Transverse colon (tissue), 4 donors: ENCODE measurements at regions not wholly inside any gene's neighbourhood (a gene's known extent, or its start where the extent isn't known, plus 50 kb on each side); places are given as distances from the start of the nearest gene placed in this dataset.

Source experiments
- DNase-seq: peaks from one replicate; pipeline ENCODE4 v3.0.0-alpha.2; 2019
- H3K27ac ChIP-seq, 4 donors: fragments of 200-600 bp; sonication (generic); 2 replicates each; pipeline ENCODE4 v1.5.1; 2016 to 2018; ENCODE audit warnings: inconsistent platforms in 4 of 4
- H3K27me3 ChIP-seq: fragments of 200-600 bp; sonication (generic); 2 replicates; pipeline ENCODE4 v1.5.1; 2017; ENCODE audit warnings: inconsistent platforms
- H3K36me3 ChIP-seq, 4 donors: fragments of 200-600 bp; sonication (generic); 2 replicates each; pipeline ENCODE4 v1.5.1; 2017 to 2019; ENCODE audit warnings: inconsistent platforms in 4 of 4
- H3K4me1 ChIP-seq, 4 donors: fragments of 200-600 bp; sonication (generic); 2 replicates each; pipeline ENCODE4 v1.5.1; 2017 to 2020; ENCODE audit warnings: inconsistent platforms in 4 of 4
- H3K4me3 ChIP-seq, 4 donors: fragments of 200-600 bp; sonication (generic); 1 replicate in 1 of 4; 2 replicates in 3 of 4; pipeline versions ENCODE4 v1.5.1 to v1.6.1; 2017 to 2019; ENCODE audit warnings: inconsistent platforms in 4 of 4
- H3K9me3 ChIP-seq, 2 donors: fragments of 200-600 bp; sonication (generic); 2 replicates each; pipeline ENCODE4 v1.5.1; 2017 to 2019; ENCODE audit warnings: inconsistent platforms in 2 of 2
- EP300 ChIP-seq: sonication (generic); formaldehyde crosslinking; IDR thresholded peaks from one replicate; pipeline ENCODE4 v1.6.1; 2017; ENCODE audit warnings: antibody characterized with exemption, low read depth
- POLR2A ChIP-seq: fragments of 450-650 bp; IDR thresholded peaks from one replicate; pipeline ENCODE4 v1.6.1; 2016; ENCODE audit warnings: antibody characterized with exemption, mild to moderate bottlenecking, moderate library complexity
- POLR2AphosphoS5 ChIP-seq, 3 donors: sonication (generic); formaldehyde crosslinking; IDR thresholded peaks; one replicate each; pipeline ENCODE4 v1.6.1; 2016; ENCODE audit warnings: antibody characterized with exemption in 3 of 3
- WGBS, 2 donors: methylation state at CpG; one replicate each; pipeline ENCODE4 v1.1.5; 2018; ENCODE audit warnings: low coverage in 1 of 2; 5-methylcytosine and 5-hydroxymethylcytosine counted together
- in situ Hi-C, 4 donors: fragments of 200-750 bp; cut with MboI; loops; one replicate each; pipeline versions ENCODE4 v1.15.0 to v1.15.1; 2017; ENCODE audit warnings: low sequenced_read_pairs in 3 of 4, low pct_ligation_motif_present in 1 of 4, low pct_unique_long_range_greater_than_20kb in 1 of 4
- intact Hi-C: fragments of 100-400 bp; cut with DNase I; formaldehyde crosslinking; loops from one replicate; pipeline ENCODE4 v1.15.1; 2023; ENCODE audit warnings: low total_unique reads
- small RNA-seq, 4 donors: library from RNA; depleted of rRNA; stranded (forward); fragments of <200 nt; gene quantifications; one replicate each; pipeline ENCODE3, GENCODE V24; 2016
- TF ChIP-seq, protein P1 (sequence below), 5 experiments: fragments of 200-600 bp in 3 of 5; fragments of 450-650 bp in 2 of 5; sonication (generic) in 3 of 5; IDR thresholded peaks; 1 replicate in 2 of 5; 2 replicates in 3 of 5; pipeline ENCODE4 v1.5.1; 2016 to 2017; ENCODE audit warnings: antibody characterized with exemption in 5 of 5, inconsistent platforms in 3 of 5, mild to moderate bottlenecking in 2 of 5, moderate library complexity in 1 of 5

DNA sequence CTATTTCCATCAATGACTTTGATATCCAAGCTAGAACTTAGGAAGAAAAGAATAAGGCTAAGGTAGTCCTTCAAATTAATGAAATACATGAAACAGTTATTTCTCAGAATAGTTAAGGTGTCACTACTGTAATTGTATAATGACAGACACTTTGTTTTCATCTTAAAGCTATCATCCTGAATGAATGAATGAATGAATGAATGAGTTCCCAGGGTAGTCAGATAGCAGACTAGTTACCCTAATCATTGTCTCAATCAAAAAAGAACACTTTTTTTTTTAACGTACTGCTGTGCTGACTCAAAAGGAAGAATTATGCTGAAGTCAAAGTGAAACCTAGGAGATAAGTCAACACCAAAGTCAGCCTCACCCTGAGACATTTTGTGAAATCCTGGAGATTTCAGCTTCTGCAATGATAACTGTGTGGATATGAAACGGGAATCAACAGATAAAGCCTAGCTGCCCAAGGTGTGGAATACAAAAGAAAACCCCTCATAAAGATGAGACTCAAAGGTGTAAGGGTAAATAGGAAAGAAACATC lies 68.3 kb upstream of the CNKSR2 start:
- intact Hi-C loops: no loop called here
- TF ChIP-seq POLR2AphosphoS5 (IDR thresholded peaks at IDR 0.05) (no peak), EP300 (no peak), POLR2A (no peak)
- TF ChIP-seq, protein P1, sequence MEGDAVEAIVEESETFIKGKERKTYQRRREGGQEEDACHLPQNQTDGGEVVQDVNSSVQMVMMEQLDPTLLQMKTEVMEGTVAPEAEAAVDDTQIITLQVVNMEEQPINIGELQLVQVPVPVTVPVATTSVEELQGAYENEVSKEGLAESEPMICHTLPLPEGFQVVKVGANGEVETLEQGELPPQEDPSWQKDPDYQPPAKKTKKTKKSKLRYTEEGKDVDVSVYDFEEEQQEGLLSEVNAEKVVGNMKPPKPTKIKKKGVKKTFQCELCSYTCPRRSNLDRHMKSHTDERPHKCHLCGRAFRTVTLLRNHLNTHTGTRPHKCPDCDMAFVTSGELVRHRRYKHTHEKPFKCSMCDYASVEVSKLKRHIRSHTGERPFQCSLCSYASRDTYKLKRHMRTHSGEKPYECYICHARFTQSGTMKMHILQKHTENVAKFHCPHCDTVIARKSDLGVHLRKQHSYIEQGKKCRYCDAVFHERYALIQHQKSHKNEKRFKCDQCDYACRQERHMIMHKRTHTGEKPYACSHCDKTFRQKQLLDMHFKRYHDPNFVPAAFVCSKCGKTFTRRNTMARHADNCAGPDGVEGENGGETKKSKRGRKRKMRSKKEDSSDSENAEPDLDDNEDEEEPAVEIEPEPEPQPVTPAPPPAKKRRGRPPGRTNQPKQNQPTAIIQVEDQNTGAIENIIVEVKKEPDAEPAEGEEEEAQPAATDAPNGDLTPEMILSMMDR (IDR thresholded peaks at IDR 0.05): no peak
- WGBS, 2 donors: 20 to 41% methylated on average over 1 to 2 of the region's 2 CpGs

DNA sequence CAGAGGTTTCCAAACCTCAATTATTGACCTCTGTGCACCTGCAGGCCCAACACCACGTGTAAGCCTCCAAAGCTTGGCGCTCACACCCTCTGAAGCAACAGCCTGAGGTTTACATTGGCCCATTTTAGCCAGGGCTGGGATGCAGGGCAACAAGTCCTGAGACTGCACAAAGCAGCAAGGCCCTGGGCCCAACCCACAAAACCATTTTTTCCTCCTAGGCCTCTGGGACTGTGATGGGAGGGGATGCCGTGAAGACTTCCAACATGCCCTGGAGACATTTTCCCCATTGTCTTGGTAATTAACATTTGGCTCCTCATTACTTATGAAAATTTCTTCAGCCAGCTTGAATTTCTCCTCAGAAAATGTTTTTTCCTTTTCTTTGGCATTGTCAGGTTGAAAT lies 54.9 kb upstream of the CNKSR2 start:
- in situ Hi-C loops (no loop called here), intact Hi-C loops (no loop called here)
- Histone ChIP-seq H3K27me3 (no peaks in the 10 kb centered on the region), H3K4me1 (no peaks in the 10 kb centered on the region), H3K27ac (no peak overlapping the region), H3K9me3 (no peaks in the 10 kb centered on the region), H3K36me3 (no peaks in the 10 kb centered on the region), H3K4me3 (no peak overlapping the region)
- no peak for DNase-seq
- no peak for TF ChIP-seq POLR2A
- no peak for TF ChIP-seq POLR2AphosphoS5 (IDR thresholded peaks at IDR 0.05)
- TF ChIP-seq, protein P1 (IDR thresholded peaks at IDR 0.05): no peak
- no peak for TF ChIP-seq EP300
- 77% methylated on average over 3 of the region's 3 CpGs; no CpG with 5 or more reads in 1 of the 2 donors for WGBS, 2 donors

More for the DNA sequence above, 68.3 kb upstream of the CNKSR2 start:
- no peaks in the 10 kb centered on the region for H3K27me3 ChIP-seq
- DNase-seq: no peak
- no peak overlapping the region for H3K27ac ChIP-seq
- no peaks in the 10 kb centered on the region for H3K36me3 ChIP-seq
- no peaks in the 10 kb centered on the region for H3K4me1 ChIP-seq
- in situ Hi-C loops: no loop called here
- H3K9me3 ChIP-seq: no peaks in the 10 kb centered on the region
- H3K4me3 ChIP-seq: no peak overlapping the region

Small RNA genes in the stretch of these regions (small RNA-seq; reads per million reads assigned to genes)
- 0 reads per million in 4 donors for gene RNU6-133P
